ENCODE measurements at regions not wholly inside any gene's neighbourhood (a gene's known extent, or its start where the extent isn't known, plus 50 kb on each side); places are given as distances from the start of the nearest gene placed in this dataset.
"Not testable (repeated sequence)": the region's sequence is repeated elsewhere in the genome, so short reads cannot be mapped to it uniquely, and the experiment has no call there.

GRCh38 chr6:66277400-66277799, 570.4 kb upstream of the EYS start:
- H2AFZ ChIP-seq = no peak overlapping the region
- no peak overlapping the region for H3K4me3 ChIP-seq
- no peaks in the 10 kb centered on the region for H3K9me2 ChIP-seq (replicated peaks; ENCODE audit: insufficient read depth)
- H4K20me1 ChIP-seq (ENCODE audit: insufficient read depth, poor library complexity, severe bottlenecking) = no peaks in the 10 kb centered on the region
- DNase-seq (ENCODE audit: low spot score) = no peak
- no peaks in the 10 kb centered on the region for H3K27me3 ChIP-seq
- WGBS (ENCODE audit: low lambda C conversion rate, missing lambda C conversion rate) = 95% methylated on average over 1 of the region's 1 CpG
- no peak overlapping the region for H3K4me2 ChIP-seq
- TF ChIP-seq EZH2phosphoT487 (IDR thresholded peaks at IDR 0.05; ENCODE audit: low read depth, severe bottlenecking, unreplicated experiment) (no peak), CTCF (IDR thresholded peaks at IDR 0.05; ENCODE audit: poor library complexity) (no peak), EZH2 (IDR thresholded peaks at IDR 0.05; ENCODE audit: borderline replicate concordance) (no peak)
- no peak overlapping the region for H3K27ac ChIP-seq
- H3K79me2 ChIP-seq = no peaks in the 10 kb centered on the region
- H3K36me3 ChIP-seq (replicated peaks; ENCODE audit: insufficient read depth, low read depth) = no peaks in the 10 kb centered on the region
- H3K4me1 ChIP-seq (ENCODE audit: insufficient read depth) = no peaks in the 10 kb centered on the region
- H3K9me3 ChIP-seq (ENCODE audit: low read depth) = no peaks in the 10 kb centered on the region

DNA sequence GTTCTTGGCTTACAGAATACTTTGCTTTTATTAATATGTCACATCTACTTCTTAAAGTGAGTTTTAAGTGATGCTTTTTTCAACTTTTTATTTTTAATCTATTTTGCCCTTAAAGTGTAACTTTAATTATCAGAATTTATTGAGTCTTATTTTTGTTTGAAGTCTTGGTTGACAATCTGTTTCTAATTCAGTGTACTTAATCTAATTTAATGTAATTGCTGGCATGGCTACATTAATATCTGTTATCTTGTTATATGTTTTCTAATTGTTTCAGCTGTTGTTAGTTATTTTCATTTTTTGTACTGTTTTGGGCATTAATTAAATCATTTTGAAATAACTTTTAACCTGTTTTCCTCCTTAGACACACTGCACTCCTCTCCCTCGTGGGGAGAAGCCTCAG, 558.7 kb upstream of the EYS start:
- Histone ChIP-seq H3K79me2 (no peaks in the 10 kb centered on the region), H3K4me3 (no peak overlapping the region), H3K4me2 (no peak overlapping the region), H3K27ac (no peak overlapping the region), H3K9me2 (replicated peaks; ENCODE audit: insufficient read depth) (no peaks in the 10 kb centered on the region), H3K4me1 (ENCODE audit: insufficient read depth) (no peaks in the 10 kb centered on the region), H3K9me3 (ENCODE audit: low read depth) (no peaks in the 10 kb centered on the region), H2AFZ (no peak overlapping the region), H3K36me3 (replicated peaks; ENCODE audit: insufficient read depth, low read depth) (no peaks in the 10 kb centered on the region), H4K20me1 (ENCODE audit: insufficient read depth, poor library complexity, severe bottlenecking) (no peaks in the 10 kb centered on the region), H3K27me3 (no peaks in the 10 kb centered on the region)
- no peak for DNase-seq (ENCODE audit: low spot score)
- 47% methylated on average over 1 of the region's 1 CpG for WGBS (ENCODE audit: low lambda C conversion rate, missing lambda C conversion rate)
- TF ChIP-seq EZH2phosphoT487 (IDR thresholded peaks at IDR 0.05; ENCODE audit: low read depth, severe bottlenecking, unreplicated experiment) (no peak), CTCF (IDR thresholded peaks at IDR 0.05; ENCODE audit: poor library complexity) (no peak), EZH2 (IDR thresholded peaks at IDR 0.05; ENCODE audit: borderline replicate concordance) (no peak)

DNA sequence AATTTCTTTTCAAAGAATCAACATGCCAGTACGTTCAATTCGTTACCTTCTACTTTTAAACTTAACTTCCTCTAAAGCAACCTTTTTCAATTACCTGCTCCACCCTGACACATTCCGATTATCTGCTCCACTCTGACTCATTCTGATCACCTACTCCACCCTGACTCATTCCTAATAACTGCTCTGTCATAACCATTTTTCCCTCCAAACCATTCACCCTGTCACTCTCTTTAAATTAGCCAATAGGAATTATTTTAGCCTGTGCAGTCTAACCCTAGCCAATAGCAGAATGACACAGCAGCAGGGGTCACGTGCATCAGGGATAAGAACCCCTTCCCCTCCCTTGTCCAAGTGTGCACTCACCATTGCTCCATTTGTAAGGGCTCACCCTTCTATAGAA, 557.4 kb upstream of the EYS start:
- no peaks in the 10 kb centered on the region for H3K4me1 ChIP-seq (ENCODE audit: insufficient read depth)
- no peaks in the 10 kb centered on the region for H3K9me2 ChIP-seq (replicated peaks; ENCODE audit: insufficient read depth)
- TF ChIP-seq EZH2phosphoT487 (IDR thresholded peaks at IDR 0.05; ENCODE audit: low read depth, severe bottlenecking, unreplicated experiment) (no peak), EZH2 (IDR thresholded peaks at IDR 0.05; ENCODE audit: borderline replicate concordance) (no peak)
- no peaks in the 10 kb centered on the region for H3K9me3 ChIP-seq (ENCODE audit: low read depth)
- H2AFZ ChIP-seq = no peak overlapping the region
- H3K27ac ChIP-seq = no peak overlapping the region
- H3K4me3 ChIP-seq = no peak overlapping the region
- H3K4me2 ChIP-seq = no peak overlapping the region
- no peaks in the 10 kb centered on the region for H4K20me1 ChIP-seq (ENCODE audit: insufficient read depth, poor library complexity, severe bottlenecking)
- H3K27me3 ChIP-seq = no peaks in the 10 kb centered on the region
- DNase-seq (ENCODE audit: low spot score) = no peak
- 74% methylated on average over 4 of the region's 4 CpGs for WGBS (ENCODE audit: low lambda C conversion rate, missing lambda C conversion rate)
- no peaks in the 10 kb centered on the region for H3K36me3 ChIP-seq (replicated peaks; ENCODE audit: insufficient read depth, low read depth)
- no peaks in the 10 kb centered on the region for H3K79me2 ChIP-seq

GRCh38 chr6:66258731-66259487, 551.9 kb upstream of the EYS start:
- not testable (repeated sequence) for H3K4me1 ChIP-seq (ENCODE audit: insufficient read depth); H3K9me2 ChIP-seq (replicated peaks; ENCODE audit: insufficient read depth); DNase-seq (ENCODE audit: low spot score); H3K27me3 ChIP-seq; H4K20me1 ChIP-seq (ENCODE audit: insufficient read depth, poor library complexity, severe bottlenecking); H3K4me3 ChIP-seq; H3K36me3 ChIP-seq (replicated peaks; ENCODE audit: insufficient read depth, low read depth); H3K27ac ChIP-seq; H3K9me3 ChIP-seq (ENCODE audit: low read depth); H3K79me2 ChIP-seq; H3K4me2 ChIP-seq; H2AFZ ChIP-seq
- 88% methylated on average over 6 of the region's 6 CpGs for WGBS (ENCODE audit: low lambda C conversion rate, missing lambda C conversion rate)

Data from hepatocyte (in vitro differentiated cells).